Stomach (tissue), 4 donors: ENCODE measurements at regions not wholly inside any gene's neighbourhood (a gene's known extent, or its start where the extent isn't known, plus 50 kb on each side); places are given as distances from the start of the nearest gene placed in this dataset.

Experiments used
- CTCF ChIP-seq, 7 experiments: fragments of 450-650 bp in 4 of 7; fragments of 200-600 bp in 3 of 7; sonication (generic) in 3 of 7; IDR thresholded peaks; one replicate each; pipeline ENCODE4 v1.5.1; 2016 to 2019; ENCODE audit warnings: antibody characterized with exemption in 7 of 7, control low read depth in 2 of 7, mild to moderate bottlenecking in 1 of 7
- EP300 ChIP-seq: sonication (generic); formaldehyde crosslinking; IDR thresholded peaks from one replicate; pipeline ENCODE4 v1.6.1; 2017; ENCODE audit warnings: antibody characterized with exemption
- POLR2A ChIP-seq, 4 donors: fragments of 450-650 bp; IDR thresholded peaks; one replicate each; pipeline ENCODE4 v1.6.1; 2016; ENCODE audit warnings: antibody characterized with exemption in 4 of 4, control low read depth in 2 of 4, mild to moderate bottlenecking in 1 of 4, moderate library complexity in 1 of 4

GRCh38 chr9:106643211-106643930, 219.6 kb upstream of the ZNF462 start:
- TF ChIP-seq EP300 (no peak), POLR2A (IDR thresholded peaks at IDR 0.05) (no peak), CTCF (IDR thresholded peaks at IDR 0.05) (no peak)
